Smooth muscle cell (in vitro differentiated cells): ENCODE measurements at regions not wholly inside any gene's neighbourhood (a gene's known extent, or its start where the extent isn't known, plus 50 kb on each side); places are given as distances from the start of the nearest gene placed in this dataset.

Experiments
- DNase-seq: peaks from one replicate; lab custom pipeline; 2025; ENCODE audit not compliant: unreplicated experiment; lab: John Stamatoyannopoulos, UW
- H2AFZ ChIP-seq: fragments of 200-600 bp; sonication (generic); 2 replicates; pipeline ENCODE4 v1.6.0; 2016; ENCODE audit warnings: antibody characterized with exemption, low read depth, mild to moderate bottlenecking
- H3F3A ChIP-seq: fragments of 200-600 bp; sonication (generic); 2 replicates; pipeline ENCODE4 v1.6.0; 2017; ENCODE audit warnings: antibody characterized with exemption, low read depth
- H3K27ac ChIP-seq: fragments of 200-600 bp; sonication (generic); 2 replicates; pipeline ENCODE4 v1.5.1; 2016; ENCODE audit warnings: low read depth, mild to moderate bottlenecking
- H3K27me3 ChIP-seq: fragments of 200-600 bp; sonication (generic); 2 replicates; pipeline ENCODE4 v1.6.1; 2016; ENCODE audit warnings: low read depth, mild to moderate bottlenecking
- H3K36me3 ChIP-seq: fragments of 200-600 bp; sonication (generic); 2 replicates; pipeline ENCODE4 v1.5.1; 2016; ENCODE audit warnings: low read depth
- H3K4me1 ChIP-seq: fragments of 200-600 bp; sonication (generic); 2 replicates; pipeline ENCODE4 v1.5.1; 2016; ENCODE audit warnings: low read depth
- H3K4me2 ChIP-seq: fragments of 200-600 bp; sonication (generic); 2 replicates; pipeline ENCODE4 v1.6.0; 2016; ENCODE audit warnings: mild to moderate bottlenecking
- H3K4me3 ChIP-seq: fragments of 200-600 bp; sonication (generic); 2 replicates; pipeline ENCODE4 v1.5.1; 2016; ENCODE audit warnings: mild to moderate bottlenecking
- H3K79me2 ChIP-seq: fragments of 200-600 bp; sonication (generic); 2 replicates; pipeline ENCODE4 v1.6.0; 2016; ENCODE audit warnings: low read depth, mild to moderate bottlenecking
- H3K9ac ChIP-seq: fragments of 200-600 bp; sonication (generic); 2 replicates; pipeline ENCODE4 v1.6.0; 2016; ENCODE audit warnings: low read depth
- H3K9me3 ChIP-seq: fragments of 200-600 bp; sonication (generic); replicated peaks from 2 replicates; pipeline ENCODE4 v1.5.1; 2016; ENCODE audit warnings: low read depth
- H4K20me1 ChIP-seq: fragments of 200-600 bp; sonication (generic); 2 replicates; pipeline ENCODE4 v1.6.0; 2016; ENCODE audit warnings: low read depth
- CTCF ChIP-seq: fragments of 200-600 bp; sonication (generic); IDR thresholded peaks from 2 replicates; pipeline ENCODE4 v1.5.1; 2017; ENCODE audit warnings: borderline replicate concordance, mild to moderate bottlenecking, antibody characterized with exemption; ENCODE audit not compliant: insufficient read depth, poor library complexity, severe bottlenecking
- WGBS: methylation state at CpG from one replicate; pipeline ENCODE4 v1.1.7; 2016; ENCODE audit warnings: low lambda C conversion rate; 5-methylcytosine and 5-hydroxymethylcytosine counted together

GRCh38 chr14:58878439-58879139 is 240.8 kb downstream of the DACT1 start:
- no peak for DNase-seq
- Histone ChIP-seq H3K4me3 (no peak overlapping the region), H3K36me3 (no peaks in the 10 kb centered on the region), H3K9ac (no peak overlapping the region), H3K4me2 (no peak overlapping the region), H3K79me2 (no peaks in the 10 kb centered on the region), H3K27me3 (no peaks in the 10 kb centered on the region), H4K20me1 (no peaks in the 10 kb centered on the region), H2AFZ (no peak overlapping the region), H3K4me1 (no peaks in the 10 kb centered on the region), H3F3A (no peaks in the 10 kb centered on the region), H3K9me3 (no peaks in the 10 kb centered on the region), H3K27ac (no peak overlapping the region)
- 94% methylated on average over 2 of the region's 2 CpGs for WGBS
- no peak for TF ChIP-seq CTCF

GRCh38 chr14:58881433-58881832 is 243.7 kb downstream of the DACT1 start:
- Histone ChIP-seq H3K9ac (no peak overlapping the region), H3K4me2 (no peak overlapping the region), H3K4me1 (no peaks in the 10 kb centered on the region), H3K27ac (no peak overlapping the region), H2AFZ (no peak overlapping the region), H3F3A (no peaks in the 10 kb centered on the region), H4K20me1 (no peaks in the 10 kb centered on the region), H3K9me3 (no peaks in the 10 kb centered on the region), H3K36me3 (no peaks in the 10 kb centered on the region), H3K4me3 (no peak overlapping the region), H3K79me2 (no peaks in the 10 kb centered on the region), H3K27me3 (no peaks in the 10 kb centered on the region)
- 93% methylated on average over 1 of the region's 1 CpG for WGBS
- no peak for TF ChIP-seq CTCF
- no peak for DNase-seq

- WGBS = 43% methylated on average over 4 of the region's 4 CpGs
- no peak overlapping the region for H3K9ac ChIP-seq
Observed at GRCh38 chr14:58882577-58883018, 244.8 kb downstream of the DACT1 start.

More at GRCh38 chr14:58882577-58883018, 244.8 kb downstream of the DACT1 start:
- Histone ChIP-seq H3K36me3 (no peaks in the 10 kb centered on the region), H3K9me3 (no peaks in the 10 kb centered on the region), H3K27ac (no peak overlapping the region), H3K4me2 (no peak overlapping the region), H2AFZ (no peak overlapping the region), H3K27me3 (no peaks in the 10 kb centered on the region), H3K79me2 (no peaks in the 10 kb centered on the region), H3F3A (no peaks in the 10 kb centered on the region), H3K4me3 (no peak overlapping the region), H3K4me1 (no peaks in the 10 kb centered on the region), H4K20me1 (no peaks in the 10 kb centered on the region)
- TF ChIP-seq CTCF = no peak
- no peak for DNase-seq
